GM21786 (cell line): ENCODE measurements at regions not wholly inside any gene's neighbourhood (a gene's known extent, or its start where the extent isn't known, plus 50 kb on each side); places are given as distances from the start of the nearest gene placed in this dataset.
A peak's percentile ranks its signal among the peaks of the same experiment; 100 is the strongest.

ENCODE experiments used
- ATAC-seq: cut with Tn5 transposase; IDR thresholded peaks from one replicate; pipeline ENCODE4 v1.9.1; 2021; ENCODE audit not compliant: unreplicated experiment

DNA sequence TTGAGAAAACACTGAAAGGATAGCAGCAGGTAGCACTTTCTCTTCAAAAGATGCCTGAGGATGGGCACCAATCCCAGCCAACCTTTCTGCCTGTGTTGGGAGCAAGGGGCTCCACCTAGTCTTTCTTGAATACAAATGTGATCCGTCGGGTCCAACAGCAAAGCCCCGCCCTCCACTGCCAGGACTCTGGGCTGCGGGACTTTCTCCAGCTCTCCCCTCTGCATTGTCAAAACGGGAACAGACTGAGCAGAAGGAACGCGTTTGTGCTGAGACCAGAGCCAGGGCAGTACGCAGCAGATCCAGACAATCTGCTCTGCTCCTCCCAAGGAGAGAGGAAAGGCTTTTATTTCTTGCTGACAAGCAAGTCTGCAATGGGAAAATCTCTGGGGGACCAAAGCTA lies 139.7 kb downstream of the SEC61B start:
- ATAC-seq = no peak

DNA sequence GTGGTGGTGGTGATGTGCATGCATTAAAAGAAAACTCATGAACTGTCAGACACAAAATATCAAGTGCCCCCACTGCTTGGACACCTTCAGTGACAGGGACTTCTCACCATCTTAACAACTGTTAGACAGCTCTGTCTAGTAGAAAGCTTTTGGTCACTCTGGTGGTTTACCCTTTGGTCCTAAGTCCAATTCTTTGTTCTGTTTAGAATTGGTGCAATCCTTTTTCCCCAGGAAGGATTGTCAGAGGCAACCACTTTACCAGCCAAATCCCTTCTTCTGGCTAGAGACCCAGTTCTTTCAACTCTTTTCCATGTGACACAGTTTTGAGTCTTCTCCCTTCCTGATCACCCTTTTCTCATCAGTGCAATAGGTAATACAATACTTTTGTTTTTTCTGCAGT lies 140.2 kb downstream of the SEC61B start:
- no peak for ATAC-seq

DNA sequence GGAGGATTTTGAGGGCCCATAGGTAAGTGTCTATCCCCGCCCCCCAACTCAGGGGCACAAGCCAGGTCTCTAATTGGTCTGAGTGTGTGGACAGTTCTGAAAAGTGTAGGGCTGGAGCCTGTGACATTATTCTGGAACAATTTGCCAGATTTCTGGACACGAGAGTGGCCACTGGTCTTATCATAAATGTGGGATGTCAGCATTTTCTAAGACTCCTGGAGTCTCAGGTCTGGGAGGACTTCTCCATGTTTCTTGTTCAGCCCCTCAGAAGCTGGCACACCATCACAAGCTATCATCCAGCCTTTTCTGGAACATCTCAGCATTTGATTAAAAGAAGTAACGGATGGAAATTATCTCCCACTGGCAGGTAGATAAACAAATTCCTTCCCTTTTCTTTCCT lies 141.4 kb downstream of the SEC61B start:
- no peak for ATAC-seq

DNA sequence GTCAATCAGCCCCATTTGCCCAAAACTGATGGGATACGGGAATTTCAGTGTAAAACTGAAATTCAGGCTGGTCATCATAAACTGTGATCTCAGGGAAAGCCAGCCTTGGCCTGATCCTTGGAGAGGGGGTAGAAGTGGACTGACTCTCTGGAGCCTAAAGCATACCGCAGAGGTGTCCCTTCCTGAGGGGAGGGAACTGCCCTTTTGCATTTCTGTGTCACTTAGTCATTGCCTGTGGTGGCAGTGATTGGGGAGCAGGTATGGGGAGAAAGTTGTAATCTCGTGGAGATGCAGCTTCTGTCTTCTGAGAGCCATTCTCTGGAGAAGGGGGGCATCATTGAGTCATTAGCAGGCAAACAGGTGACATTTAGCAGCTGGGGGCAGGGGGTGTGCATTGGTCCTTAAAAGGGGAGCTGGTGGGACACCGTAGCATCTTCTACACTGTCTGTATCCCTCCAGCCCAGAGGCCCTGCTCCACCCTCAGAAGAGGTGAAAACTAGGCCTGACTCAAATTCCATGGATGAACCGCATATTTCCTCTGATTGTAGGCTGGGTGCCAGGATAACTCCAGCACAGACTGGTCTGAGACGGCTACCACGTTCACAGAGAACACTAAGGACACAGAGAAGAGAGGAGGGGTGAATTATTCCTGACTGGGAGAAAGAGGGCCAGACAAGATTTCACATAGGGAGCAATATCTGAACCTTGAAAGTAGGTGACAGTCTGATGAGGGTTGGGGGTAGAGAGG lies 143.3 kb downstream of the SEC61B start:
- ATAC-seq = no peak

DNA sequence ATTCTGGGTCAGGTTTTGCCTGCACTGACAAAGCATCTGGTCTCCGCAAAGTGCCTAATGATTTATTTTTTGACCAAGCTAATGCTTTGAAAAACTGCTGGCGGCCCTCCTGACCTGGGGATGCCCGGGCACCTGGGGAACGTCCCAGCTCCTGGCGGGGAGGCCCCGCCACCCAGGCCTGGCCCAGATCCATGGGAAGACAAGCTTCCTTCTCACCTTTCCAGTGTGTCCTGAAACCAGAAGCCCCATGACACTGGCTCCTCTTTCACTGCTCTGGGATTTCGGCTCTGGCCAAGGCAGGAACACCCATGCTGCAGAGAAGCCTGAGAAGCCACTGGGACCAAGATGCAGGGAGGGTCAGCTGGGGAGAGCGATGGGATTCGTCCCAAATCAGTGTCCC lies 144.1 kb downstream of the SEC61B start:
- no peak for ATAC-seq

DNA sequence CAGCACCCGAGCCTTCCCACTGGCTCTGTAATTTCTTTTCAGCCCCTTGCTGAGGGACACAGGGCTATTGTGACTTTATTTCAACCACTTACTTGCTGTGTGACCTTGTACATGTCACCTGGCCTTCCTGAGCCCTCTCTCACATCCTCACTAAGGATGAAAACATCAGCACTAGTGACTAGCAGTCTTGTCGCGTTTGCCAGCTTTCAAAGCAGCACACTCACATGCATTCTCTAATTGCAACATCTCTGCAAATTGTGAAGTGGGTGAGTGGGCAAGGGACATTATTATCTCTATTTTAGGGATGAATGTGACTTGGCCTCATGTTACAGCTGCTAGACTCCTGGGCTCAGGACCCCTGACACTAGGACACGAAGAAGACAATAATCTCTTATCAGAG lies 144.5 kb downstream of the SEC61B start:
- ATAC-seq = no peak

DNA sequence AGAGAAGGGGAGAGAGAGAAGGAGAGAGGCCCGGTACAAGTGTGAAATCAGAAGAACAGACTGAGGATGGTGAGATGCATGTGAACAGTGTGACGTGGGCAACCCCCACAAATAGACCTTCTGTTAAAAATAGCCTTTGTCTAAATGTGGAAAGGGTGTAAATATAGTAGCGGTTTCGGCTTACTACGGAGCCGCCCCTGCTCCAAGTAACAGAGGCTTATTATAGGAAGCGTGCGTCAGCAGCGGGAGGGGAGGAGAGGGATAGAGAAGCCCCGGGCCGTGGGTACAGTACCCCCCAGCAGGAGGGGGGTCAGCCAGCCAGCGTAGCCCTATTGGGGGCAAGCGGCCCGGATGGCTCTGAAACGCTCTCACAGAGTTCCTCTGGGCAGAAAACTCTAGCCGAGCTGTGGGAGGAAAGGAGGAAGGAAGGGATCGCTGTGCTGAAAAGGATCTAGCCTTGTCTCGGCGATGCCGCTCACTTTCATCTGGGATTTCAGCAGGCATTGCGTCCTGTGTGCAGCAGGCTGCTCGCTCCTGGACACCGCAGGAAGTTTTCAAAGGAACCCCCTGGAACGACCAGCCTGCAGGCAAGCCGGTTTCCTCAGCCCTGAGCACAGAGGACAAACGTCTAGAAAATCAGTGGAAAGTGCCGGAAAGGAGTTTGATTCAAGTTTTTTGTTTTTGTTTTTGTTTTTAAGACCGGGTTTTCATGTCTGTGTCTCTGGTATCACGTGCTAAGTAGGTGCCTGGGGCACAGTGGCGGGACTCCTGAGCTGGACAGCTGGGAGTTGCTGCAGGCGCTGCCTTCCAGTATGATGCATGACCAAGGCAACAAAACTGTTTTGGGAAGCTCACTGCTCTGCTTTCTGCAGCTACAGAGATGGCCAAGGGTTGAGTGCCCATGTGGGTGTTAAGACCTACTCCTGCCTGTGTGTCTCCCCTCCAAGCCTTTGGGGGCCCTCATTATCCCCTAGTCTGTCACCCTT lies 146.6 kb downstream of the SEC61B start:
- peak; percentile 66 for ATAC-seq

DNA sequence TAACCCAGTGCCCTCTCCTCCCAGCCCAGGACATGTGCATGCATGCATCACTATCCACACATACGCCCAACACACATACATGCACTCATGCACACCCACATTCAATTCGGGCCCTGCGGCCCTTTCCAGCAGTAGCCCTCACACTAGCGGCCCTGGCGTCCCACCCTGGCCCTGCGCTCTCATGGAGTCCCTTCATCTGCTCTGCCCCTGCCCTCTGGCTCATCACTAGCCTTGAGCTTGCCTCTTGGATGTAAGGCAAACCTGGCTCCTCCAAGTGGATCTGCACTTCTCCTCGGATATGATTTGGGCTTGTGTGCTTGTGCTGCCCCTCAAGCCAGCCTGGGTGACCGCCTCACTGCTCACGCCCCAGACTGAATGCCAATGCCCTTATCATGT lies 147.2 kb downstream of the SEC61B start:
- ATAC-seq = no peak

DNA sequence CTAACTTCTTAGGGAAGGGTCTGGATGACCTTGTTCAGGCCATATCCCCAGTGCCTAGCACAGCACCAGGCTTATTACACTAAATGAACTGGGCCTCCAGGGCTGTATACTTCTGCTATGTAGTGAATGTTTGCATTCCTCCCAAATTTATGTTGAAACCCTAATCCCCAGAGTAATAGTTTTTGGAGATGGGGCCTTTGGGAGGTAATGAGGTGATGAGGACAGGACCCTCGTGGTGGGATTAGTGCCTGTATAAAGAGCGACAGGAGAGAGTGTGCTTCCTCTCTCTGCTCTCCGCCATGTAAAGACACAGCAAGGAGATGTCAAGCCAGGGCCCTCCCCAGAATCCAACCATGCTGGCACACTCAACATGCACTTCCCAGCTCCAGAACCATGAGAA lies 148.3 kb downstream of the SEC61B start:
- ATAC-seq = no peak

DNA sequence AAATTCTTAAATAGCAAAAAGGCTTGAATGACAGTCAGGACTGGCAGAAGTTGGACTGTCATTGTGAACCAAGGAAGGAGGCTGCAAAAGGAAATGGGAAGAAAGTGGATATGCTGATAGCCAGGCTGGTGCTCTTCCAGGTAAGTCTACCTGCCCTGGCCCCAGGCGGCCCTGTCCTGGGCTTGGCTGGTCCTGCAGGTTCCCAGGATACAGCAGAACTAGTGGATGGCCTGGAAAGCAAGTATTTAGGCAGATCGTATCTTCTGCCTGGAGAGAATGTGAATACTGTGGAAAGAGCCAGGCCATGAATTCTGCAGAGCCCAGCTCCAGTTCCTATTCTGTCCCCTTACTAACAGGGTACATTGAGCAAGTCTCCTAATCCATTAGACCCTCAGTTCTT lies 149.3 kb downstream of the SEC61B start:
- ATAC-seq = no peak

DNA sequence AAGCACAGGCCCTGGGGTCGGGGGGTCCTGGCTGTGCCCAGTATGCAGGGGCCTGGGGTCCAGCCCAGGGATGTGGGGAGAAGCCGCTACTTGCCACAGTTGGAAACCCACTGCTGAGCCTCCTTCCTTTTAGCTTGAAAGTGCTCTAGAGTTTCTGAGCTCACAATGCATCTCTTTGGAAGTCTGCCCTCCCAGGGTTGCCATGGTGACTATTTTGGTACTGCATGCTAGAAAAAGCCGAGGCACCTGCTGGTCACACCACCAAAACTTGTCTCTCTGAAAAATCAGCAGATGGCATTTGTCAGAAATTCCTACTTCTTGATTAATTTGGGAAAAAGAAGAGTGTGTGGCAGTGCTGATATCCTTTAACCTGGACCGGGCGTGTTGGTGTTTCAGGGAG lies 151.8 kb downstream of the SEC61B start:
- no peak for ATAC-seq

DNA sequence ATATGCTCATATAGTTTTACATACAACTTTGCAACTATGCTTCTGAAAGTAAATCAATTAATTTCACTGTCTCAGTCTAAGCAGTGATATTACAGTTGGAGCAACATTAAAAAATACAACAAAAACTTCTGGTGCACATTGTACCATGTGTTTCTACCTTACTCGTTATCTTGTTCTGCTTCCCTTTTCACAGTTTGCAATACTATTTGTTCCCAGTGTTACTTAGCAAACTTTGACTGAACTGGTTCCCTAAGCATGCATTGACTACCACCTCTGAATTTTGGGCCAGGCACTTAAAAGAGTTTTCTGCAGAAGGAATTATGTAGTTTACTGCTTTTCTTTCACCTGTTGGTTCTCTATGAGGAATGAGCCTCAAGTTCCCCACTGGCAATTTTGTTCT lies 152.7 kb downstream of the SEC61B start:
- ATAC-seq = no peak

DNA sequence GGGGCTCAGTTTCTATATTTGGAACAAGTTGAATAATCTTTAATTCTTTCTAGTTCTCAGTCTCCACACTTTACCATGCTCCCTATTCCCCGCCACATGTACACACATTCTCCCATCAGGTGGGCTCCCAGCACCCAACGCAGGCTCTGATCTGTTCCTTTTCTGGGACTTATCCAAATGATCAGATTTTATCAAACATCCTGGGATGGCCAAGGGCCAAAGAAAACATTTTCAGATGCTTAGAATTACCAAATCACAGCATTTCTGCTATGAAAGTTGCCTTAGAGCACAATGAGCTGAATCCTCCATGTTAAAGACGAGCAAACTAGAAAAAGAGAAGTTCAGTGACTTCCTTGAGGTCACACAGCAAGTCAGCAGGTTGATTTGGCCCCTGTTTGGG lies 153.4 kb downstream of the SEC61B start:
- no peak for ATAC-seq

DNA sequence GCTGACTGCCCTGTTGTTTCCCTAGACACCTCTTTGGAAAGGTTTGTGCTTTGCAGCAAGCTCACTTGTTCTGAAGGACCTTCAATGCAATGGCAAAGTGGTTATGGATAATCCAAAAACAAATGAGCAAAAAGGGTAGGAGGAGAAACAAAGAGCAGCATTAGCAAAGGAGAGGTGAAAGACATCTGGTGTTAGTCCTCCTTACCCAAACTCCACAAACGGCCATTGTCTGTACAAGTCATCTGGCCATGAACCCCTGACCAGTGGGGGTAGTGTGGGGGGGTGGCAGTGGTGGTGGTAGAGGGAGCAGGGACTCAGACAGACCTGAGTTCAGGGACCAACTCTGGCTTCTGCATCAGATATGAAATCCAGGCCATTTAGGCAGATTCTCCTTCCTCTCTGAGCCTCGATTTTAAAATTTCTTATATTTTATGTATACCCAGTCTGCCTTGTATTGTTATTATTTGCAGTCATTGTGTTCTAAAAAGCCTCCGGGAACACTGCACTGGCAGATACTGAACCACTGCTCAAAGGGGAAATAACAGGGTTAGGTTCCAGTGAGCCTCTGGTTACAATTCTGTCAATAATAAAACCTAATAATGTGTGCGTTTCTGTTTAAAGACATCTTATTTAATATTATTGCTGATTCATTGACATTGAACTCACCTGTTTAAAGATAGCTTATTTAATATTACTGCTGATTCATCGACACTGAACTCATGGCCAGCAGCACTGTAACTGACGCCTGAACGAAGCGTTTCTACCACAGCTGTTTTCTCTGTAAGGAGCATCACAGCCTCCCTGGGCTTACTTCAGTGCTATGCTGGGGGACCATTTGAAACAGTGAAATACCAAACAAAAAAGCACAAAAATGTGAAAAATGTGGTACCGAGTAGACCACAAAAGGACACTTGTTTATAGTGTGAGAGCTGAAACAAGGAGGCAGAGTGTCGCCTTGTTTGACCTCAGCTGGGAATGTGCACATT lies 156.0 kb downstream of the SEC61B start:
- no peak for ATAC-seq

DNA sequence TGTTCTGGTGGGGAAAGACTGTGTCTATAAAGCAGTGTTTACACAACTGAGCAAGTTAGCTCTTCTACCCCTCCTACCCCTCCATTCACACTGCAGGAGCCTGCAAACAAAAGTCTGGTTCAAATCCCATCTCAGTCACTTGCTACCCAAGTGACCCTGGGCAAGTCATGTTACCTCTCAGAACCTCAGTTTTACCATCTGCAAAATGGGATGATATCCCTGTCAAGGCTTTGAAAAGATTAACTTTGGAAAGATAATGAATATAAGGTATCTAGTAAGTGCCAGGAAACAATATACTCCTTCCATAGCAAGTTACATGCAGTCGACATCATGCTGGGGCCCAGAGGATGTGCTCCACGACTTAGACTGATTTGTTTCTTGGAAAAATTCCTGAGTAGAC lies 161.5 kb downstream of the SEC61B start:
- no peak for ATAC-seq

DNA sequence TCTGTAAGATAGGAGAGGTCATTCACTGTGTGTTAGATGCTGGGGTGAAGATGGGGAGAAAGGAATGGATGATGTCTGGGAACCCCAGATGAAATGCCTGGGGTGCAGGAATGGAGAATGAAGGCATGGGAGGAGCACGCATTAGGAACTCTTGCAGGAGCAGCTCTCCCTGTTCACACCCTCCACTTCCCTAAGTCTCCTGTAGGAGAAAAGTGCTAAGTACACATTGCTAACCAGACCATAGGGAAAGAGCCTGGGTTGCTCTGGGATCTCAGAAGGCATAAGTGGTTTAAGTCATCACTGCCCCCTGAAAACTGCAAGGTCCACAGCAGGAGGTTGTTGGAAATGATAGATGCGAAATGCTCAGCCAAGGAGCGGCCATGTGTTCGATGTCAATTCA lies 163.1 kb downstream of the SEC61B start:
- no peak for ATAC-seq

DNA sequence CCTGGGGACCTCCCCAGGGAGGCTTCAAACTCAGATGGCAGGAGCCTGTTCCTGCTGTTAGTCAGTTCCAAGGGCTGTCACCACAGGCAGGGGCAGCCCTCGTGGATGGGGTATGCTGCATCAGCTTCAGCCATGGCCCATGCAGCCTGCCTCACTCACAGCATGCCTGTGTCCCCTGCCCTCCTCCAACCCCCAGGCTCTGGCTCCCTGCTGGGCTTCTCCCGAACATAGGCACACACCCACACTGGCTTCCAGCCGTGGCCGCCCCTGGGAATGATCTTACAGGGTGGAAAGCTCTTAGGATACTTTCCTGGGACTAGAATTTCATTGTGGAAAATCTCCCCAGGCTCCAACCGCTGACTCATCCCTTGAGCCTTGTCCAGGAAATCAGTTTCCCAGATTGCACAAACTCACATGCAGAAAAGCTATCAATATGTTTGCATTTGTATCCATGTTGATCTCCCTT lies 163.8 kb downstream of the SEC61B start:
- ATAC-seq = no peak

DNA sequence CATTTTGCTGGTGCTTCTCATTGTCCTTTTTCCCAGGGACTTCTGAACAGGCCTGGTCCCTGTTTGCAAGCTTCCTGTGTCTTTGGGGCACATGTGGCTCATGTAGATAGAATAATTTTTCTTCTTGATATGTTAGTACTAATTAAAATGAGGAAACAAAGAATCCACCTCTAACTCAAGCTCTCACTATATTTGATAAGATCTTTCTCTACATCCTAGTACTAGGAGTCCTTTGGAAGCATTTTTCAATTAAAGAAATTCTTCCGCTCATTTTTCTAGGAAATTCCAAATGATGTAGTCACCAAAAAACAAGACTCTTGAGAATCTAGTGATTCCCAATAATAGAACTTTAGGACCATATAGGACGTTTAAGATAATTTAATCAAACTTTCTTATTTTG lies 165.3 kb downstream of the SEC61B start:
- ATAC-seq = no peak

DNA sequence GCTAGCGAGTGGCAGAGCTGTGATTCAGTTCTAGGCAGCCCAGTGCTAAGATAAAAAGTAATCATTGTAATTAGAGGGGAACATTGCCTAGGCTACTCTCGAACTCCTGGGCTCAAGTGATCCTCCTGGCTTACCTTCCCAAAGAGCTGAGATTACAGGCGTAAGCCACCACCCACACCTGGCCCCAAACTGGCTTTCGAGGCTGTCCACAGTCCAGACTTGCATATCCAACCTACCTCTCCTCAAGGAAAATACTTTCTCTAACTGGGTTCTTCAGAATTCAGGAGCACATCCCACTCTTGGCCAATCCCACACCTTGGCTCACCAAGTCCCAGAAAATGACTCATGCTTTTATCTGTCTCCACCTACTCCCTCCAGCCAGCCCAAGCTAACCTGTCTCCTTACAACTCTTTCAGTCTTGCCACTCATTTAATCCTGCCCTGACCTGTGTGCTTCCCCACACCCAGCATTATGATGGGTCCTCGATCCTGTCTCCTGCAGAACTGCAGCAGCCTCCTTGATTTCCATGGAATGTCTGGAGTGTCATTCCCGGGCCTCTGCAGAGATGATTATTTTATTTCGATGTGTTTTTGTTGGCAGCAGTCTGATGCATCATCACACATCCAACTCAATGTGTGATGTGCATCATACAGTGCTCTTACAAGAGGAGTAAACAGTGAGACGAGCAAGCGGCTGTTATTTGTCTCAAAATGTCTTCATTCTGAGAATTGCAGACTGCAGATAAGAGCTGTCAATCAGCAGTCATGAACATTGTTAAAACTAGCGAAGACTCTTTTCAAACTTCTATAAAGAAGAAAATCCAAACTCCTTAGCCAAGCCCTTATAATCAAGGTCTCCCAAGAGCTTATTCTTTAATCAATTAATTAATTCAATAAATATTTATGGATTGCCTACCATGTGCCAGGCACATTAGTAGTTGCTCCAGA lies 167.3 kb downstream of the SEC61B start:
- no peak for ATAC-seq
